GM12875 (cell line): ENCODE measurements at regions not wholly inside any gene's neighbourhood (a gene's known extent, or its start where the extent isn't known, plus 50 kb on each side); places are given as distances from the start of the nearest gene placed in this dataset.

Source experiments
- H3K4me3 ChIP-seq: one replicate; pipeline ENCODE4 v1.5.1; 2011; ENCODE audit warnings: low read depth, low read length, control low read depth
- CTCF ChIP-seq: IDR thresholded peaks from 2 replicates; pipeline ENCODE4 v1.5.1; 2011; ENCODE audit warnings: low read depth, mild to moderate bottlenecking, control low read depth, inconsistent platforms, low read length, moderate library complexity, borderline replicate concordance; ENCODE audit not compliant: insufficient read depth

- TF ChIP-seq CTCF, result peak; percentile 97
Measured at GRCh38 chr2:217713395-217714286, 289.2 kb downstream of the TNS1 start.

DNA sequence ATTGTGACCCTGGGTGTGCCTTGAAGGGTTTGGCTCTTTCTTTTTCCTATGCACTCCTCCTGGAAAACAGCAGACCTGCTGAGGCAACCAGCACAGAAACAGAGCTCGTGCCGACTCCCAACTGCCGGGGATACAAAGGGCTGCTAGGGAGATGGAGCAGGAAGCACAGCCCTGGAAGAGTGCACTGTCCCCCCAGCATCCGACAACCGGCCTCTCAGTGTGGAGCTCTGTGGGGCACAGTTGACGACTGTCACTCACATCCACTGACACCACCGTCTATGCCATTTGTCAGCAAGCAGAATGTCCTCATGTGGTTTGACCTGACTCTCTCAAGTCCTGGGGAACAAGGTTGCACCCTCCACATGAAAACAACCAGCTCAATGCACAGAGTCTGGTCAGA is 290.4 kb downstream of the TNS1 start:
- no peak for TF ChIP-seq CTCF
- H3K4me3 ChIP-seq, result no peak overlapping the region

More at GRCh38 chr2:217713395-217714286, 289.2 kb downstream of the TNS1 start:
- no peak overlapping the region for H3K4me3 ChIP-seq

GRCh38 chr2:217711188-217711587 is 291.6 kb downstream of the TNS1 start:
- no peak for TF ChIP-seq CTCF
- no peak overlapping the region for H3K4me3 ChIP-seq

DNA sequence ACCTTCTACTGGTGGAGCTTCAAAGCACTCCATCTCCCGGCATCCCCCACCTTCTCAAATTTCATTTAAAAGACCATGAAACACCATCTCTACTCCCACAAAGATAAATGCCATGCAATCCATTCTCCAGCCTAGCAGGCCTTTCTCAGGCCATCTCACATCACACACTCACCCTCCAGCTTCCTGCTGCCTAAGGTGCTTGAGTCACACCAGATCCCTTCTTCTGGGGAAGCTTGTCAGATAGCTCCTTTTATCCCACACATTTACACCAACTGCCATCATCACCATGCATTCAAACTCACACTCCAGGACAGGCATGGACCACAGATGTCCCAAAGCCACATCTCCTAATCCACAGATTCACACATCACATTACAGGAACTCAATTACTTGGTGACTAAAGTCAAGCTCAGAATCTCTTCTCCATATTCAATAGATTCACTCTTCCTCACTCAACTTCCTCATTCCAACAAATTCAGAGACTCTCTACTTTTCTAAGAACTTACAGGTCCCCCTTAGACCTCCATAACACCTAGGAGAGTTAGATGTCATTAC is 292.5 kb downstream of the TNS1 start:
- no peak overlapping the region for H3K4me3 ChIP-seq
- TF ChIP-seq CTCF, result no peak

DNA sequence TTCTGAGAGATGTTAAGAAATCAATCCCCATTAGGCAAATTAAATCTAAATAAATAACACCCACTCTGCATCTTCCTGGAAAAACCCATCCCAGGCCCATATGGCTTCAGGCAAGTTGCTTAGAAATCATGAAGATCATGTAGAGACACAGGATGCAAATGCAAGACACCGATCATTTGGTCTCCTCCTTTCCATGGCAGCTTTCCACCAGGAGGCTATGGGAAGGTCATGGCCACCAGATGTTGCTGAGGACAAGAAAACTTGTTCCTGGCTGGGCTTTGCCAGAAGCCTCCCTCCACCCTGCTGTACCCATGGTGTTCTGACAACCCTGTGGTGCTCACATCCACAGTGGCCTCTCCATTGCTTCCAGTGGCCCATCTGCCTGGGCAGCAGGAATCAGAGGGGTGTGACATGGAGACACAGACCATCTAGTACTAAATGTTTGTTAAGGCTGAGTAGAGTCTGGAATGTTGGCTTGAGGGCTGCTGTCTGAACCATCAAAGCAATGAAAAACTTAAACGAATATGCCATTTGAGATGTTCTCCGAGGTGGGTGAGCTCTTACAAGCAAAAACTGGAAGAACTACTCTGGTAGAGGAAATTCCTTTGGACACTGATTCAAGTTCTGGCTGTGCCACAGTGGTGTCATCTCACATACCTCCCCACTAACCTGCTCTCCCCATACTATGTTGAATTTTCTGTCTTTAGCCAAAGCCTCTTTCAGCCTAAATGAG is 293.2 kb downstream of the TNS1 start:
- no peak overlapping the region for H3K4me3 ChIP-seq
- TF ChIP-seq CTCF, result no peak

- TF ChIP-seq CTCF, result no peak
- H3K4me3 ChIP-seq, result no peak overlapping the region
Measured at GRCh38 chr2:217707131-217707611, 295.6 kb downstream of the TNS1 start.

- no peak for TF ChIP-seq CTCF
- H3K4me3 ChIP-seq, result no peak overlapping the region
Measured at GRCh38 chr2:217706513-217706912, 296.3 kb downstream of the TNS1 start.
